ENCODE measurements at regions not wholly inside any gene's neighbourhood (a gene's known extent, or its start where the extent isn't known, plus 50 kb on each side); places are given as distances from the start of the nearest gene placed in this dataset.

- TF ChIP-seq PRDM10 (CRISPR knock-in tag; IDR thresholded peaks at IDR 0.05; ENCODE audit: low read depth) (no peak), SMYD3 (CRISPR knock-in tag; IDR thresholded peaks at IDR 0.05) (no peak), PPARG (CRISPR knock-in tag; conservative IDR thresholded peaks at IDR 0.05) (no peak), CTCF (CRISPR knock-in tag; IDR thresholded peaks at IDR 0.05) (no peak), ZNF124 (CRISPR knock-in tag; IDR thresholded peaks at IDR 0.05) (no peak), NFYB (CRISPR knock-in tag; IDR thresholded peaks at IDR 0.05) (no peak), SALL2 (CRISPR knock-in tag; IDR thresholded peaks at IDR 0.05) (no peak), RERE (CRISPR knock-in tag; IDR thresholded peaks at IDR 0.05; ENCODE audit: low read depth) (no peak), MYC (CRISPR knock-in tag; IDR thresholded peaks at IDR 0.05; ENCODE audit: borderline replicate concordance) (no peak), HIC2 (CRISPR knock-in tag; IDR thresholded peaks at IDR 0.05; ENCODE audit: low read depth) (no peak), BRD4 (CRISPR knock-in tag; IDR thresholded peaks at IDR 0.05) (no peak), BHLHE40 (IDR thresholded peaks at IDR 0.05; ENCODE audit: low read length) (no peak), ARID2 (CRISPR knock-in tag; IDR thresholded peaks at IDR 0.05; ENCODE audit: borderline replicate concordance) (no peak)
These were observed 125.2 kb downstream of the CTTN start for GRCh38 chr11:70523384-70524095.
